GM12878 (cell line): ENCODE measurements at regions not wholly inside any gene's neighbourhood (a gene's known extent, or its start where the extent isn't known, plus 50 kb on each side); places are given as distances from the start of the nearest gene placed in this dataset.

Experiments
- ATAC-seq: fragments of 200-7000 bp; cut with Tn5 transposase; 3 replicates; pipeline ENCODE4 v1.9.1; 2020; ENCODE audit warnings: mild to moderate bottlenecking, moderate library complexity
- BruUV-seq: library from RNA; stranded (reverse); fragments of 400-500 nt; replicated peaks from 2 replicates; lab custom pipeline; 2021; lab: Mats Ljungman, UMichigan
- CTCF ChIA-PET: fragments of 300-600 bp; sonication (Branson Sonifier 250); formaldehyde crosslinking; extraction: SDS; loops from one replicate; lab custom pipeline; 2021; ENCODE audit warnings: inconsistent platforms; lab: Yijun Ruan, JAX
- POLR2A ChIA-PET: fragments of 350-600 bp; formaldehyde crosslinking; extraction: SDS; loops from one replicate; lab custom pipeline; 2021; ENCODE audit warnings: inconsistent platforms; lab: Charles Lee
- RAD21 ChIA-PET: fragments of 300-600 bp; sonication (Branson Sonifier 250); formaldehyde crosslinking; loops from one replicate; lab custom pipeline; 2023; ENCODE audit warnings: antibody characterized with exemption; ENCODE audit not compliant: unreplicated experiment; lab: Charles Lee
- SMC1A ChIA-PET: fragments of 300-600 bp; sonication (Branson Sonifier 250); formaldehyde crosslinking; loops from one replicate; lab custom pipeline; 2023; ENCODE audit not compliant: unreplicated experiment, uncharacterized antibody; lab: Charles Lee
- DNase-seq: peaks from one replicate; pipeline ENCODE4 v3.0.0-alpha.2; 2011; ENCODE audit warnings: low read depth, low spot score
- FAIRE-seq: peaks from 3 replicates; lab custom pipeline; 2011; peaks lifted over from hg19 to GRCh38; lab: Jason Lieb, UNC
- H2AFZ ChIP-seq: 2 replicates; pipeline ENCODE4 v1.6.0; 2011; ENCODE audit warnings: low read depth, low read length, control low read depth; ENCODE audit not compliant: control insufficient read depth
- H3K27ac ChIP-seq: 2 replicates; pipeline ENCODE4 v1.5.1; 2011; ENCODE audit warnings: control low read depth; ENCODE audit not compliant: control insufficient read depth, insufficient read depth
- H3K27me3 ChIP-seq, 2 experiments: replicated peaks in 1 of 2; 2 replicates each; pipeline versions ENCODE4 v1.6.0 to v1.6.1; 2011; ENCODE audit warnings: low read length in 1 of 2; ENCODE audit not compliant: control insufficient read depth in 2 of 2, insufficient read depth in 2 of 2
- H3K36me3 ChIP-seq, 2 experiments: 2 replicates each; pipeline ENCODE4 v1.5.1; 2011; ENCODE audit warnings: low read length in 1 of 2; ENCODE audit not compliant: control insufficient read depth in 2 of 2, insufficient read depth in 2 of 2
- H3K4me1 ChIP-seq: 2 replicates; pipeline ENCODE4 v1.6.1; 2011; ENCODE audit warnings: mild to moderate bottlenecking, low read length, moderate library complexity, mixed read lengths; ENCODE audit not compliant: control insufficient read depth, insufficient read depth
- H3K4me2 ChIP-seq: 2 replicates; pipeline ENCODE4 v1.6.0; 2011; ENCODE audit warnings: control low read depth; ENCODE audit not compliant: control insufficient read depth, insufficient read depth
- H3K4me3 ChIP-seq: fragments of 200-600 bp; sonication (generic); 2 replicates; pipeline ENCODE4 v1.5.1; 2016
- H3K79me2 ChIP-seq: 2 replicates; pipeline ENCODE4 v1.6.0; 2011; ENCODE audit warnings: low read length; ENCODE audit not compliant: control insufficient read depth, insufficient read depth
- H3K9ac ChIP-seq: 2 replicates; pipeline ENCODE4 v1.8.0; 2011; ENCODE audit warnings: low read length, control low read depth, mixed read lengths; ENCODE audit not compliant: control insufficient read depth, insufficient read depth
- H3K9me3 ChIP-seq: replicated peaks from 3 replicates; pipeline ENCODE4 v1.5.1; 2011; ENCODE audit warnings: mild to moderate bottlenecking, low read length; ENCODE audit not compliant: control insufficient read depth, insufficient read depth
- H4K20me1 ChIP-seq: 2 replicates; pipeline ENCODE4 v1.6.0; 2011; ENCODE audit not compliant: control insufficient read depth, insufficient read depth
- CBX5 ChIP-seq: sonication (generic); IDR thresholded peaks from 2 replicates; pipeline ENCODE4 v1.6.1; 2016; ENCODE audit warnings: low read depth, moderate library complexity, mild to moderate bottlenecking, inconsistent platforms
- IRF5 ChIP-seq: fragments of 450-650 bp; IDR thresholded peaks from 2 replicates; pipeline ENCODE4 v1.6.1; 2017; ENCODE audit warnings: borderline replicate concordance
- ZNF687 ChIP-seq: fragments of 450-650 bp; IDR thresholded peaks from 2 replicates; pipeline ENCODE4 v1.6.1; 2017; ENCODE audit warnings: mild to moderate bottlenecking, moderate library complexity
- WGBS: methylation state at CpG from one replicate; pipeline ENCODE4 v1.1.6; 2016; ENCODE audit warnings: low lambda C conversion rate; ENCODE audit not compliant: insufficient replicate concordance, insufficient coverage; ENCODE audit errors: missing lambda C conversion rate; 5-methylcytosine and 5-hydroxymethylcytosine counted together
- in situ Hi-C: fragments of 300-500 bp; cut with MboI; formaldehyde crosslinking; loops from 9 replicates; pipeline ENCODE4 v1.14.3; 2018; ENCODE audit warnings: mixed read lengths
- intact Hi-C: fragments of 100-400 bp; cut with micrococcal nuclease; formaldehyde crosslinking; loops from one replicate; pipeline ENCODE4 v1.14.2; 2022; ENCODE audit not compliant: unreplicated experiment
- TF ChIP-seq, protein P1 (sequence below): fragments of 450-650 bp; IDR thresholded peaks from 2 replicates; pipeline ENCODE4 v1.6.1; 2014; ENCODE audit warnings: mild to moderate bottlenecking

GRCh38 chr12:108425238-108425795, 86.2 kb upstream of the CMKLR1 start:
- Histone ChIP-seq H3K27me3 (peaks cover 0 to 2% of the 10 kb centered on the region in 2 experiments; a peak in 3 of 4 replicates), H3K4me1 (no peaks in the 10 kb centered on the region), H4K20me1 (no peaks in the 10 kb centered on the region), H3K36me3 (no peaks in the 10 kb centered on the region), H2AFZ (no peak overlapping the region), H3K9me3 (no peaks in the 10 kb centered on the region), H3K9ac (no peak overlapping the region), H3K79me2 (no peaks in the 10 kb centered on the region), H3K4me2 (no peak overlapping the region), H3K4me3 (no peak overlapping the region), H3K27ac (no peak overlapping the region)
- in situ Hi-C loops (no loop called here), intact Hi-C loops (no loop called here)
- DNase-seq (no peak), ATAC-seq (no peak), FAIRE-seq (no peak)
- CTCF ChIA-PET = interaction anchor here (0.8 kb wide), 1 partner anchor 231 kb away, joined by 3 read pairs; no protein-coding TSS in a partner anchor
- POLR2A ChIA-PET = no interaction called here
- SMC1A ChIA-PET = no interaction called here
- RAD21 ChIA-PET = no interaction called here
- TF ChIP-seq CBX5 (no peak), IRF5 (no peak)
- BruUV-seq = no TSS peak

GRCh38 chr12:108424816-108425215, 85.7 kb upstream of the CMKLR1 start:
- no peak overlapping the region for H2AFZ ChIP-seq
- no peaks in the 10 kb centered on the region for H3K79me2 ChIP-seq
- no peaks in the 10 kb centered on the region for H3K9me3 ChIP-seq
- 40% methylated on average over 3 of the region's 3 CpGs for WGBS
- H3K36me3 ChIP-seq = no peaks in the 10 kb centered on the region
- no peak overlapping the region for H3K4me3 ChIP-seq
- RAD21 ChIA-PET = no interaction called here
- H4K20me1 ChIP-seq = no peaks in the 10 kb centered on the region
- no peak overlapping the region for H3K4me2 ChIP-seq
- no peak overlapping the region for H3K9ac ChIP-seq
- no peaks in the 10 kb centered on the region for H3K4me1 ChIP-seq
- SMC1A ChIA-PET = no interaction called here
- in situ Hi-C loops = loop anchor here (25.0 kb wide), 1 partner anchor 1288 kb away; no protein-coding TSS in a partner anchor
- no peak for ATAC-seq
- POLR2A ChIA-PET = no interaction called here
- BruUV-seq = no TSS peak
- FAIRE-seq = no peak
- intact Hi-C loops = no loop called here
- H3K27ac ChIP-seq = no peak overlapping the region
- peaks cover 0 to under 1% of the 10 kb centered on the region in 2 experiments; a peak in 3 of 4 replicates for H3K27me3 ChIP-seq
- CTCF ChIA-PET = interaction anchor here (0.8 kb wide), 1 partner anchor 231 kb away, joined by 3 read pairs; no protein-coding TSS in a partner anchor
- no peak for DNase-seq
- TF ChIP-seq ZNF687 = no peak
- TF ChIP-seq, protein P1, sequence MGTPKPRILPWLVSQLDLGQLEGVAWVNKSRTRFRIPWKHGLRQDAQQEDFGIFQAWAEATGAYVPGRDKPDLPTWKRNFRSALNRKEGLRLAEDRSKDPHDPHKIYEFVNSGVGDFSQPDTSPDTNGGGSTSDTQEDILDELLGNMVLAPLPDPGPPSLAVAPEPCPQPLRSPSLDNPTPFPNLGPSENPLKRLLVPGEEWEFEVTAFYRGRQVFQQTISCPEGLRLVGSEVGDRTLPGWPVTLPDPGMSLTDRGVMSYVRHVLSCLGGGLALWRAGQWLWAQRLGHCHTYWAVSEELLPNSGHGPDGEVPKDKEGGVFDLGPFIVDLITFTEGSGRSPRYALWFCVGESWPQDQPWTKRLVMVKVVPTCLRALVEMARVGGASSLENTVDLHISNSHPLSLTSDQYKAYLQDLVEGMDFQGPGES = no peak
- TF ChIP-seq IRF5 = no peak
